OCI-LY7 (cell line): ENCODE measurements at regions not wholly inside any gene's neighbourhood (a gene's known extent, or its start where the extent isn't known, plus 50 kb on each side); places are given as distances from the start of the nearest gene placed in this dataset.

Experiments used
- EZH2phosphoT487 ChIP-seq: fragments of 200-600 bp; sonication (generic); IDR thresholded peaks from 2 replicates; pipeline ENCODE4 v1.6.1; 2018; ENCODE audit warnings: low read depth, borderline replicate concordance, mild to moderate bottlenecking, mixed run types, antibody characterized with exemption, low read length, moderate library complexity, mixed read lengths
- TF ChIP-seq, protein P1 (sequence below): fragments of 200-600 bp; sonication (generic); conservative IDR thresholded peaks from 2 replicates; pipeline ENCODE4 v1.5.1; 2014; ENCODE audit warnings: mild to moderate bottlenecking, antibody characterized with exemption, low read length, moderate library complexity, mixed read lengths

DNA sequence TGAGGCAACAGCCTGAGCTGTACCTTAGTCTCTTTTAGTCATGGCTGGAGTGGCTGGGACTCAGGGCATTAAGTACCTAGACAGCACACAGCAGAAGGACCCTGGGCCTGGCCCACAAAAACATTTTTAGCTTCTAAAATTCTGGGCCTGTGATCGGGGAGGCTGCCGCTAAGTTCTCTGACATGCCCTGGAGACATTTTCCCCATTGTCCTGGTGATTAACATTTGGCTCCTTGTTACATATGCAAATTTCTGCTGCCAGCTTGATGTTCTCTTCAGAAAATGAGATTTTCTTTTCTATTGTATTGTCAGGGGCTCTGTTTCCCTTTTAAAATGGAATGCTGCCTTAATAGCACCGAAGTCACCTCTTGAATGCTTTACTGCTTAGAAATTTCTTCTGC, 952.4 kb downstream of the TRAM1L1 start:
- TF ChIP-seq EZH2phosphoT487: no peak
- TF ChIP-seq, protein P1, sequence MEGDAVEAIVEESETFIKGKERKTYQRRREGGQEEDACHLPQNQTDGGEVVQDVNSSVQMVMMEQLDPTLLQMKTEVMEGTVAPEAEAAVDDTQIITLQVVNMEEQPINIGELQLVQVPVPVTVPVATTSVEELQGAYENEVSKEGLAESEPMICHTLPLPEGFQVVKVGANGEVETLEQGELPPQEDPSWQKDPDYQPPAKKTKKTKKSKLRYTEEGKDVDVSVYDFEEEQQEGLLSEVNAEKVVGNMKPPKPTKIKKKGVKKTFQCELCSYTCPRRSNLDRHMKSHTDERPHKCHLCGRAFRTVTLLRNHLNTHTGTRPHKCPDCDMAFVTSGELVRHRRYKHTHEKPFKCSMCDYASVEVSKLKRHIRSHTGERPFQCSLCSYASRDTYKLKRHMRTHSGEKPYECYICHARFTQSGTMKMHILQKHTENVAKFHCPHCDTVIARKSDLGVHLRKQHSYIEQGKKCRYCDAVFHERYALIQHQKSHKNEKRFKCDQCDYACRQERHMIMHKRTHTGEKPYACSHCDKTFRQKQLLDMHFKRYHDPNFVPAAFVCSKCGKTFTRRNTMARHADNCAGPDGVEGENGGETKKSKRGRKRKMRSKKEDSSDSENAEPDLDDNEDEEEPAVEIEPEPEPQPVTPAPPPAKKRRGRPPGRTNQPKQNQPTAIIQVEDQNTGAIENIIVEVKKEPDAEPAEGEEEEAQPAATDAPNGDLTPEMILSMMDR: no peak
